ENCODE measurements at regions not wholly inside any gene's neighbourhood (a gene's known extent, or its start where the extent isn't known, plus 50 kb on each side); places are given as distances from the start of the nearest gene placed in this dataset.

GRCh38 chr9:16180546-16180945 lies 627.7 kb downstream of the CCDC171 start:
- H3K27me3 ChIP-seq (ENCODE audit: insufficient read depth, low read length): no peaks in the 10 kb centered on the region
- H3K4me2 ChIP-seq (ENCODE audit: insufficient read depth, insufficient read length, low read length): no peak overlapping the region
- no peak overlapping the region for H2AK5ac ChIP-seq (ENCODE audit: insufficient read length, low read length)
- H4K91ac ChIP-seq (ENCODE audit: insufficient read length, low read depth, low read length): no peak overlapping the region
- H3K27me3 Mint-ChIP-seq (ENCODE audit: low read depth): no peaks in the 10 kb centered on the region; the same call in 1 of the 2 replicates
- no peaks in the 10 kb centered on the region for H3K4me1 ChIP-seq (ENCODE audit: insufficient read depth, low read length)
- no peak overlapping the region for H3K4me3 Mint-ChIP-seq
- H3K79me2 ChIP-seq (ENCODE audit: insufficient read depth, low read length): no peaks in the 10 kb centered on the region
- no peak overlapping the region for H3K27ac Mint-ChIP-seq
- TF ChIP-seq CTCF (conservative IDR thresholded peaks at IDR 0.05): no peak
- H3K9ac ChIP-seq (ENCODE audit: extremely low read depth, insufficient read length, low read length): no peak overlapping the region
- no peak for DNase-seq
- no peak overlapping the region for H2BK20ac ChIP-seq (ENCODE audit: low read depth, low read length, poor library complexity, severe bottlenecking)
- WGBS (ENCODE audit: extremely low coverage, insufficient read length, low lambda C conversion rate): no CpG with 5 or more reads among the region's 2 CpGs
- no peak overlapping the region for H3K14ac ChIP-seq (ENCODE audit: insufficient read depth, low read length)
- no peaks in the 10 kb centered on the region for H3K9me3 Mint-ChIP-seq
- H2BK5ac ChIP-seq (ENCODE audit: insufficient read length, low read length): no peak overlapping the region
- H3K9me3 ChIP-seq (ENCODE audit: control insufficient read depth, low read depth, low read length): no peaks in the 10 kb centered on the region
- H3K36me3 Mint-ChIP-seq (ENCODE audit: insufficient read depth in 1 of 3, low read depth in 3 of 3): no peaks in the 10 kb centered on the region
- H4K5ac ChIP-seq (ENCODE audit: insufficient read length, low read depth, low read length): no peak overlapping the region
- H3K56ac ChIP-seq (ENCODE audit: insufficient read length, low read depth, low read length): no peak overlapping the region
- H3T11ph ChIP-seq (ENCODE audit: low read length): no peak overlapping the region
- no peak overlapping the region for H3K27ac ChIP-seq (ENCODE audit: insufficient read length, low read depth, low read length)
- H2BK12ac ChIP-seq (ENCODE audit: insufficient read length, low read depth, low read length): no peak overlapping the region
- no peak overlapping the region for H3K4ac ChIP-seq (ENCODE audit: low read depth, low read length)
- no peak overlapping the region for H2BK120ac ChIP-seq (ENCODE audit: low read depth, low read length, poor library complexity, severe bottlenecking)
- H4K20me1 ChIP-seq (ENCODE audit: control insufficient read depth, insufficient read depth, insufficient read length): no peaks in the 10 kb centered on the region
- H2AFZ ChIP-seq (ENCODE audit: low read length): no peak overlapping the region
- no peak overlapping the region for H3K18ac ChIP-seq (ENCODE audit: insufficient read length, low read depth, low read length)
- H3K79me1 ChIP-seq (ENCODE audit: insufficient read depth, low read depth, low read length, poor library complexity, severe bottlenecking): no peaks in the 10 kb centered on the region
- no peak overlapping the region for H2BK15ac ChIP-seq (ENCODE audit: low read depth, low read length)
- H4K8ac ChIP-seq (replicated peaks; ENCODE audit: insufficient read length, low read depth, low read length): no peak overlapping the region
- no peaks in the 10 kb centered on the region for H3K23me2 ChIP-seq (ENCODE audit: insufficient read length, low read depth, low read length, poor library complexity, severe bottlenecking)
- H3K4me1 Mint-ChIP-seq: peaks cover 3 to 4% of the 10 kb centered on the region in 2 experiments; a peak in 3 of 4 replicates
- H3K23ac ChIP-seq (ENCODE audit: insufficient read length, low read depth, low read length): no peak overlapping the region
